Effector CD4-positive, alpha-beta T cell (primary cell): ENCODE measurements at regions not wholly inside any gene's neighbourhood (a gene's known extent, or its start where the extent isn't known, plus 50 kb on each side); places are given as distances from the start of the nearest gene placed in this dataset.
"Not testable (repeated sequence)": the region's sequence is repeated elsewhere in the genome, so short reads cannot be mapped to it uniquely, and the experiment has no call there.

Experiments used
- DNase-seq: peaks from one replicate; pipeline ENCODE4 v3.0.0-alpha.2; 2020

DNA sequence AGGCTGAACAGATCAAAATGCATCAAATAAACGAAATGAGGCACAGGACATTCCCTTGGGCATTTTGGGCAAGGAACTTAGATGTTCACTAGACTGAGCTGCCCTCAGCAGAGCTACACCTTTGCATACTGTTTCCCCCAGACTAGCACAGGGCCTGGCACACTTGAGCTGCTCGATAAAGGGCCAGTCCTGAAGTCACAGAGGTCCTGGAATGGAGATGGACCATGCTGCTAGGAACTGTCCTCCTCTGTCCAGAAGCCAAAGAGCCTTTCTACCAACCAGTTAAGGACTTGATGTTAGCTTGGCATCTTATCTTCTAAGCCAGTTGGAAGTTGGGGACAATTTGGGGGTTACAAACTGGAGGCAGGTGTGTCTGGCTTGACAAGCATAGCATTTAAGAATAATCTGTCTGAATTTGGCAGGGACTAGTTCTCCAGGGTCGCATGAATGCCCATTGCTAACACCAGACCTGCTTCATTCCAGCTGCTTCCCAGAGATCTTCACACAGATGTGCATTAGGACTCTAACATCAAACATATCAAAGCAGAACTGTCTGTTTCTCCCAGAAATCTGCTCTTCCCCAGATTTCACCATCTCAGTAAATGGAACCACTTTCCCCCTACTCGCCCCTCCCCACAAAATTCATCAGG is 152.2 kb upstream of the PDE1C start:
- no peak for DNase-seq

DNA sequence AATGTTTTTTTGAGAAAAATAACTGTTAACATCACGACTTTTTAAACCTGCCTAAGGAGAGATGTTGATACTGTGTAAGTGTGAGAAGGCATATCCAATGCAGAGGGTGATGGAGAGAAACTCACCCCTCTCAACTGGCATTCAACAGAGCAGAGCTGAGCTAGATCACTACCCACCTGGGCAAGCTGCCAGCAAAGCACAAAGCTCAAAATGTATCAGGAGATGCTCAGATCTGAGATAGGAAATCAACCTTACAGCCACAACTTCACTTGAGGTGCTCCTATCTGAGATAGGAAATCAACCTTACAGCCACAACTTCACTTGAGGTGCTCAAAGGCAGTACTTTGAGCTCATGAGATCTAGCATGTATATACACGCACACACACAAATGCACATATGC is 151.5 kb upstream of the PDE1C start:
- DNase-seq = no peak

GRCh38 chr7:32221056-32221455 is 150.8 kb upstream of the PDE1C start:
- no peak for DNase-seq

GRCh38 chr7:32219831-32220230 is 149.6 kb upstream of the PDE1C start:
- DNase-seq = not testable (repeated sequence)

GRCh38 chr7:32219416-32219815 is 149.2 kb upstream of the PDE1C start:
- no peak for DNase-seq

GRCh38 chr7:32218741-32219288 is 148.6 kb upstream of the PDE1C start:
- no peak for DNase-seq

GRCh38 chr7:32218154-32218467 is 147.9 kb upstream of the PDE1C start:
- no peak for DNase-seq

DNA sequence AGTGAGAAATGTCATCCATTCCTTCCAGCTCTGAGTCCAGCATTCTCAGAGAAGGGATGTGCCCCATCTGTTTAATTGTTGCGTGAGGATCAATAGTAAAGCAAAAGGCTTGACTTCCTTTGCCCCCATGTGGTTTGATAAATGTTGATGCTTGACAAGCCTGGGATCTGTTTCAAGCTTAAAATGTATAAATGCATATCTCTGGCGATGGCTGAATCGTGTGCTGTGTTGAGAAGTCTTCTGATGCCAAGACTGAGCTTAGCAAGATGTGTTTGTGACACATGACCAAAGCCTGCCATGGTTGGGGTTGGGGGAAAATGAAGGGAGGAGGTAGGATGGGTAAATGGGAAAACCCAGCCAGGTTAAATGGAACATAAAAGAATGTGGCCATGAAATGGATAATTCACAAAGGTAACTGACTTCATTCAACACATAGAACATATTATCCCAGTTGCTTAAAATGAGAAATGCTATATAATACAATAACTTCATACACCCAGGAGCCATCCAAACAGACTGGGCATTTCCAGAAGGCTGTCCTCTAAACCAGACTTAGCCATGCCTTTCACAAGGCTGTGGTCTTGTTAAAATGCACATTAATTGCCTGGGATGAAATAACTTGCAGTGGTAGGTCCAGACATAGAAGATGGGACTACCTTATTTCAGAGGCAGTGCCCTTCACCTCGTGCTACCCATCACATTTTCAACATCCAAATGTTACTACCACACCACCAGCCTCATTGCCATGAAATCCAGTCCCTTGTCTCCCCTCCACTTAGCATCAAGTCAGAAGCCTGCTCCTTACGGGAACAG is 147.3 kb upstream of the PDE1C start:
- DNase-seq = no peak

- DNase-seq = no peak
Observed at GRCh38 chr7:32216759-32217158, 146.6 kb upstream of the PDE1C start.

- no peak for DNase-seq
Observed at GRCh38 chr7:32215697-32216096, 145.5 kb upstream of the PDE1C start.

DNA sequence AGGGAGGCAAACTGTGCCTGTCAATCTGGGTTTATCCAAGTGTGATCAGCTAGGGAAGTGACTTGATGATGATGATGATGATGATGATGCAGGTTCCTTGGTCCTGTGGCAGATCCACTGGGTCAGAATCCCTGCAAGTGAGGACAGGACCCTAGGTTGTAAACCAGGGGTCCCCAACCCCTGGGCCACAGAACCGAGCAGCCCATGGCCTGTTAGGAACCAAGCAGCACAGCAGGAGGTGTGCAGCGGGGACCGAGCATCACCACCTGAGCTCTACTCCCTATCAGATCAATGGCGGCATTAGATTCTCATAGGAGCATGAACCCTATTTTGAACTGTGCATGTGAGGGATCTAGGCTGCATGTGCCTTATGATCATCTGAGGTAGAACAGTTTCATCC is 144.7 kb upstream of the PDE1C start:
- DNase-seq = no peak

DNA sequence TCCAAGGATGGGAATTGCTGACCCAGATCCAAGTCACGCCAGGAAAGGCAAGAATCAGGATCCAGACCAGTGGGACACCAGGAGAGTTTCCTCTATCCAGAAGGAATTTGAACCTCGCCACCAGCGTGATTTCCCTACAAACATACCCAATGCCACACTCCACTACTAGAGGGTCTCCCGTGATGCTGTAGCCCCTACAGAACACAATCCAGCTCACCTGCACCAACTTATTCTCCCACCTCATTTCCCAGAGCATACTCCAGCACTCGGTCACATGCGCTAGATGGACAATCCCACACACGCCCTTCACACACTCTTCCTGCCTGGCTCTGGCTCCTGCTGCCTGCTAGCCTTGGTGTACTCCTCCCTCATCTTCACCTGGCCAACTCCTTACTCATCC is 142.1 kb upstream of the PDE1C start:
- DNase-seq = no peak

- no peak for DNase-seq
Observed at GRCh38 chr7:32206987-32207386, 136.8 kb upstream of the PDE1C start.

DNA sequence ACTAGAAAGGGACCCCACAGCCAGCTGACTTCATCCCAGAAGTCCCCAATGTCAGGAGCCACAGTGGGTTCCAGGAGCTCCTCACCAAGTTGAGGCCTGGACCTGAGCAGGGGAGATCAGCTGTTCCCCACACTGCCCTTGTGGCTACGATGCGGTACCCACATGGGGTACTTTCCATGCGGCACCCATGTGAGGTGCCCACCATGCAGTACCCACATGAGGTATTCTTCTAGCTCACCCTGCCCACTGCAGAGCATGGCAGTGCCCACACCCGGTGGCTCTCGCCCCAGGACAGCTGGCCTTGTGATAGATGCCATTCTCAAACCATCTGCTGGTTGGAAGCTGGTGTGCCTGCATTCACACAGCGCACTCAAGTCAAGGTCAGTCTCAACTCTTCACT is 136.3 kb upstream of the PDE1C start:
- no peak for DNase-seq

- DNase-seq = not testable (repeated sequence)
Observed at GRCh38 chr7:32205298-32205824, 135.2 kb upstream of the PDE1C start.

DNA sequence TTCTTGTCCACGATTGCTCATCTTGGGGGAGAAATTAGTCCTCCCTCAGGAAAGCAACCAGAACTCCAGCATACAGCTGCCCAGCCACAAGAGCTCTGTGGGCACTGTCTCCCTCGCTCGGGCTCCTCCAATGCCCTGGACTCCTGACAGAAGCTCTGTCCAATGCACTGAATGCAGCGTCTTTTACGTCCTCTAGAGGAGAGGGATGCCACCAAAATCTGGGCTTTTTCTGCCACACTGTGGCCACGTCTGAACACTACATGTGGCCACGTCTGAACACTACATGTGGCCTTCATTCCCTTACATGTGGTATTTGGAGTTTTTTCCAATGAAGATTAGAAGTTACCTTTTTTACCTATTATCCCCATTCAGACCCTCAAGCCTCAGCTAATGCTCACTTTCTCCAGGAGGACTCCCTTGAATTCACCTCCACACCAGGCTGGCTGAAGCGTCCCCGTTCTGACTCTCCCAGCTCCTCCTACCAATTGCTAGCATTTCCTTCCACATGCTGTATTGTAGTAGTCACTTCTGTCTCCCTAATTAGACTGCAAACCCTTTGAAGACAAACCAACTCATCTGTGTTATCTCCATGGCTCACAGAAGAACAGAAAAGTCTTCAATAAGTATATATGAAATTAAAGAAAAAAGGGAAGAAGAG is 134.3 kb upstream of the PDE1C start:
- DNase-seq = no peak

DNA sequence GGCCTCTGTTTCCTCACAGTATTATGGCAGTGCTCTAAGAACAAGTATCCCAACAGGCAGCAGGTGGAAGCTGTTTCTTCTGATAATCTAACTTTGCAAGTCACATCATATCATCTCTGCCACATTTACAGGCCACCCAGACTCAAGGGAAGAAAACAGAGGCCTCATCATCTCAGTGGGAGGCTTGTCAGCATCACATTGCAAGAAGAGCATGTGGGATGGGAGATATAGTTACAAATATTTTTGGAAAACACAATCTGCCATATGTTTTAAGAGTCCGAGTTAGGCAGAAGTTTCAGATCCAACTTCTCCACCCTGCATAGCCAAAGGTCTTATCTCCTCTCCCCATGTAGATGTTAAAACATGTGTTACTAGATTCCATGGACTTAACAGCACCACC is 130.4 kb upstream of the PDE1C start:
- DNase-seq = no peak

GRCh38 chr7:32194537-32194936 is 124.3 kb upstream of the PDE1C start:
- DNase-seq = no peak

GRCh38 chr7:32191305-32191704 is 121.1 kb upstream of the PDE1C start:
- no peak for DNase-seq

DNA sequence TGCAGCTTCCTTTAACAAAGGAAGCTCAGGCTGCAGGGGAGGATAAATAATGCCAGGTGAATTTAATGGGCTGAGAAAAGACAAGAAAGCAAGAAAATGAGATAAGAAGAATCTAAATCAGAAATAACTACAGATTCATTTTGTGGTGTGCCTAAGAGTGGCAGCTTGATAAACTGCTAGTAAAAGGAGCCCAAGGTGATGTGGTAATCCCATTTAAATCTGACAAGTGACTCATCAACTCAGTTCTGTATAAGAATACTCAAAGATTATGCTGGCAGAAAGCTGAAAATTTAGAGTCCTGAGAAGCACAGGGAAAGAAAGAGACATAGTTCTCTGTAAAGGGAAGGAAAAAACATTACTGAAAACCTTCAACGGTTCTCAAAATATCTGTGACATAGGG is 109.4 kb upstream of the PDE1C start:
- no peak for DNase-seq

- DNase-seq = no peak
Observed at GRCh38 chr7:32178677-32179366, 108.6 kb upstream of the PDE1C start.

- DNase-seq = no peak
Observed at GRCh38 chr7:32177232-32177631, 107.0 kb upstream of the PDE1C start.

GRCh38 chr7:32175099-32175498 is 104.9 kb upstream of the PDE1C start:
- DNase-seq = no peak
